IMR-90 (cell line): ENCODE measurements at regions not wholly inside any gene's neighbourhood (a gene's known extent, or its start where the extent isn't known, plus 50 kb on each side); places are given as distances from the start of the nearest gene placed in this dataset.

Experiments used
- ATAC-seq: fragments of 200-7000 bp; cut with Tn5 transposase; 2 replicates; pipeline ENCODE4 v1.9.1; 2020; ENCODE audit warnings: low read depth, mild to moderate bottlenecking, moderate library complexity
- BruUV-seq: library from RNA; stranded (reverse); fragments of 400-500 nt; replicated peaks from 2 replicates; lab custom pipeline; 2021; lab: Mats Ljungman, UMichigan
- CTCF ChIA-PET: fragments of 300-600 bp; formaldehyde crosslinking; extraction: SDS; loops from one replicate; lab custom pipeline; 2021; ENCODE audit warnings: antibody characterized with exemption; lab: Yijun Ruan, JAX
- POLR2A ChIA-PET: fragments of 300-600 bp; sonication (Branson Sonifier 250); formaldehyde crosslinking; loops from one replicate; lab custom pipeline; 2022; ENCODE audit warnings: antibody characterized with exemption; ENCODE audit not compliant: unreplicated experiment; lab: Charles Lee
- DNase-seq: peaks from one replicate; pipeline ENCODE4 v3.0.0; 2013
- H2AFZ ChIP-seq: replicated peaks from 2 replicates; pipeline ENCODE3; 2013; ENCODE audit warnings: low read length, mild to moderate bottlenecking; ENCODE audit not compliant: poor library complexity
- H2AK5ac ChIP-seq: 2 replicates; pipeline ENCODE4 v1.6.1; 2013; ENCODE audit warnings: low read depth, low read length, inconsistent platforms
- H2AK9ac ChIP-seq: replicated peaks from 2 replicates; pipeline ENCODE3; 2013; ENCODE audit warnings: mild to moderate bottlenecking, low read depth, low read length, moderate library complexity; ENCODE audit not compliant: poor library complexity
- H2BK120ac ChIP-seq: 2 replicates; pipeline ENCODE4 v1.6.1; 2013; ENCODE audit warnings: low read depth, low read length, inconsistent platforms
- H2BK15ac ChIP-seq: 3 replicates; pipeline ENCODE4 v1.6.1; 2013; ENCODE audit warnings: low read depth, low read length, inconsistent platforms
- H2BK20ac ChIP-seq: 2 replicates; pipeline ENCODE4 v1.6.1; 2013; ENCODE audit warnings: low read depth, mild to moderate bottlenecking, inconsistent platforms, low read length, moderate library complexity
- H2BK5ac ChIP-seq: 2 replicates; pipeline ENCODE4 v1.6.1; 2013; ENCODE audit warnings: mild to moderate bottlenecking, low read depth, low read length, inconsistent platforms; ENCODE audit not compliant: poor library complexity, severe bottlenecking
- H3K14ac ChIP-seq: replicated peaks from 2 replicates; pipeline ENCODE4 v1.6.1; 2013; ENCODE audit warnings: low read depth, low read length, inconsistent platforms
- H3K18ac ChIP-seq: 2 replicates; pipeline ENCODE4 v1.6.1; 2013; ENCODE audit warnings: low read depth, low read length, control low read depth
- H3K23ac ChIP-seq: 2 replicates; pipeline ENCODE4 v1.6.1; 2013; ENCODE audit warnings: low read depth, low read length, inconsistent platforms
- H3K27ac ChIP-seq: 2 replicates; pipeline ENCODE4 v1.5.1; 2013; ENCODE audit warnings: mild to moderate bottlenecking, control low read depth, low read length; ENCODE audit not compliant: insufficient read depth
- H3K27me3 ChIP-seq: 2 replicates; pipeline ENCODE4 v1.6.1; 2013; ENCODE audit warnings: low read length; ENCODE audit not compliant: control insufficient read depth, insufficient read depth
- H3K36me3 ChIP-seq: 2 replicates; pipeline ENCODE4 v1.6.1; 2013; ENCODE audit warnings: low read length, mixed read lengths; ENCODE audit not compliant: control insufficient read depth, insufficient read depth
- H3K4ac ChIP-seq: 2 replicates; pipeline ENCODE4 v1.6.1; 2013; ENCODE audit warnings: low read depth, low read length, inconsistent platforms
- H3K4me1 ChIP-seq: 2 replicates; pipeline ENCODE4 v1.6.1; 2013; ENCODE audit warnings: low read length, mixed read lengths; ENCODE audit not compliant: control insufficient read depth, insufficient read depth
- H3K4me2 ChIP-seq: 2 replicates; pipeline ENCODE4 v1.6.1; 2013; ENCODE audit warnings: low read depth, mild to moderate bottlenecking, control low read depth, low read length, moderate library complexity
- H3K4me3 ChIP-seq: 2 replicates; pipeline ENCODE4 v1.5.1; 2013; ENCODE audit warnings: low read depth, mild to moderate bottlenecking, control low read depth, low read length, moderate library complexity; ENCODE audit not compliant: insufficient read depth
- H3K56ac ChIP-seq: 2 replicates; pipeline ENCODE4 v1.6.1; 2013; ENCODE audit warnings: low read length, inconsistent platforms; ENCODE audit not compliant: insufficient read depth; ENCODE audit errors: extremely low read depth
- H3K79me1 ChIP-seq, 2 experiments: 2 replicates each; pipeline ENCODE4 v1.6.1; 2013; ENCODE audit warnings: low read length in 2 of 2, inconsistent platforms in 1 of 2, low read depth in 1 of 2
- H3K9ac ChIP-seq: 2 replicates; pipeline ENCODE4 v1.6.1; 2013; ENCODE audit warnings: low read depth, low read length, control low read depth
- H3K9me1 ChIP-seq: 2 replicates; pipeline ENCODE4 v1.6.1; 2013; ENCODE audit warnings: low read length, inconsistent platforms; ENCODE audit not compliant: insufficient read depth
- H3K9me3 ChIP-seq: 2 replicates; pipeline ENCODE4 v1.6.1; 2013; ENCODE audit warnings: low read length; ENCODE audit not compliant: control insufficient read depth, insufficient read depth
- H4K20me1 ChIP-seq: 2 replicates; pipeline ENCODE4 v1.6.1; 2013; ENCODE audit warnings: low read length, inconsistent platforms; ENCODE audit not compliant: insufficient read depth
- H4K5ac ChIP-seq: 2 replicates; pipeline ENCODE4 v1.6.1; 2013; ENCODE audit warnings: mild to moderate bottlenecking, low read depth, low read length, control low read depth
- H4K8ac ChIP-seq, 2 experiments: 2 replicates each; pipeline ENCODE4 v1.6.1; 2013; ENCODE audit warnings: low read depth in 2 of 2, low read length in 2 of 2, control low read depth in 1 of 2, inconsistent platforms in 1 of 2
- H4K91ac ChIP-seq: 2 replicates; pipeline ENCODE4 v1.6.1; 2013; ENCODE audit warnings: low read depth, low read length, inconsistent platforms; ENCODE audit not compliant: insufficient read depth
- BHLHE40 ChIP-seq: fragments of 150-350 bp; IDR thresholded peaks from 2 replicates; pipeline ENCODE4 v1.6.1; 2016; ENCODE audit warnings: mild to moderate bottlenecking, low read depth, low read length
- CEBPB ChIP-seq: IDR thresholded peaks from 2 replicates; pipeline ENCODE4 v1.6.1; 2012; ENCODE audit warnings: low read depth, low read length, improper control_type of control experiment
- CTCF ChIP-seq: conservative IDR thresholded peaks from 2 replicates; pipeline ENCODE4 v1.5.1; 2012; ENCODE audit warnings: mild to moderate bottlenecking, low read depth, low read length, improper control_type of control experiment
- ELK1 ChIP-seq: fragments of 150-350 bp; IDR thresholded peaks from 2 replicates; pipeline ENCODE4 v1.6.1; 2016; ENCODE audit warnings: low read depth, mild to moderate bottlenecking, low read length, moderate library complexity, borderline replicate concordance
- FOS ChIP-seq: fragments of 150-350 bp; IDR thresholded peaks from 2 replicates; pipeline ENCODE4 v1.6.1; 2016; ENCODE audit warnings: low read depth, low read length
- MAFK ChIP-seq: IDR thresholded peaks from 2 replicates; pipeline ENCODE4 v1.6.1; 2012; ENCODE audit warnings: low read depth, low read length, improper control_type of control experiment
- MAZ ChIP-seq: IDR thresholded peaks from 2 replicates; pipeline ENCODE4 v1.6.1; 2012; ENCODE audit warnings: low read depth, mild to moderate bottlenecking, low read length, improper control_type of control experiment, moderate library complexity, borderline replicate concordance
- MXI1 ChIP-seq: IDR thresholded peaks from 2 replicates; pipeline ENCODE4 v1.6.1; 2012; ENCODE audit warnings: low read depth, mild to moderate bottlenecking, low read length, moderate library complexity, borderline replicate concordance
- NFE2L2 ChIP-seq: fragments of 150-350 bp; IDR thresholded peaks from 2 replicates; pipeline ENCODE4 v1.6.1; 2016; ENCODE audit warnings: low read depth, mild to moderate bottlenecking, low read length
- POLR2A ChIP-seq: IDR thresholded peaks from 2 replicates; pipeline ENCODE4 v1.6.1; 2012; ENCODE audit warnings: mild to moderate bottlenecking, low read depth, low read length
- RAD21 ChIP-seq: IDR thresholded peaks from 2 replicates; pipeline ENCODE4 v1.6.1; 2012; ENCODE audit warnings: low read length, improper control_type of control experiment
- RCOR1 ChIP-seq: IDR thresholded peaks from 2 replicates; pipeline ENCODE4 v1.6.1; 2012; ENCODE audit warnings: mild to moderate bottlenecking, low read length, improper control_type of control experiment; ENCODE audit not compliant: insufficient replicate concordance
- RFX5 ChIP-seq: IDR thresholded peaks from 2 replicates; pipeline ENCODE4 v1.8.0; 2012; ENCODE audit warnings: low read depth, mild to moderate bottlenecking, low read length, moderate library complexity
- SMC3 ChIP-seq: fragments of 150-350 bp; IDR thresholded peaks from 2 replicates; pipeline ENCODE4 v1.6.1; 2016; ENCODE audit warnings: low read depth, mild to moderate bottlenecking, antibody characterized with exemption, low read length, moderate library complexity
- WGBS, 2 experiments: methylation state at CpG; one replicate each; pipeline versions ENCODE4 v1.1.5 to v1.1.7; 2013; ENCODE audit warnings: missing lambda C conversion rate in 2 of 2; ENCODE audit not compliant: insufficient read length in 1 of 2; ENCODE audit errors: extremely low coverage in 2 of 2; 5-methylcytosine and 5-hydroxymethylcytosine counted together
- dilution Hi-C: fragments of 300-500 bp; cut with HindIII; formaldehyde crosslinking; loops from one replicate; pipeline ENCODE4 v1.14.3; 2018; ENCODE audit warnings: low sequenced_read_pairs; ENCODE audit not compliant: unreplicated experiment
- in situ Hi-C: fragments of 300-500 bp; cut with MboI; formaldehyde crosslinking; loops from 3 replicates; pipeline ENCODE4 v1.14.3; 2019; ENCODE audit warnings: low sequenced_read_pairs, inconsistent platforms, mixed read lengths
- intact Hi-C: fragments of 100-400 bp; cut with micrococcal nuclease; formaldehyde crosslinking; loops from 2 replicates; pipeline ENCODE4 v1.10.0; 2022
- TF ChIP-seq, protein P1 (sequence below): fragments of 150-350 bp; IDR thresholded peaks from 2 replicates; pipeline ENCODE4 v1.6.1; 2017; ENCODE audit warnings: mild to moderate bottlenecking, antibody characterized with exemption, low read length, low read depth

DNA sequence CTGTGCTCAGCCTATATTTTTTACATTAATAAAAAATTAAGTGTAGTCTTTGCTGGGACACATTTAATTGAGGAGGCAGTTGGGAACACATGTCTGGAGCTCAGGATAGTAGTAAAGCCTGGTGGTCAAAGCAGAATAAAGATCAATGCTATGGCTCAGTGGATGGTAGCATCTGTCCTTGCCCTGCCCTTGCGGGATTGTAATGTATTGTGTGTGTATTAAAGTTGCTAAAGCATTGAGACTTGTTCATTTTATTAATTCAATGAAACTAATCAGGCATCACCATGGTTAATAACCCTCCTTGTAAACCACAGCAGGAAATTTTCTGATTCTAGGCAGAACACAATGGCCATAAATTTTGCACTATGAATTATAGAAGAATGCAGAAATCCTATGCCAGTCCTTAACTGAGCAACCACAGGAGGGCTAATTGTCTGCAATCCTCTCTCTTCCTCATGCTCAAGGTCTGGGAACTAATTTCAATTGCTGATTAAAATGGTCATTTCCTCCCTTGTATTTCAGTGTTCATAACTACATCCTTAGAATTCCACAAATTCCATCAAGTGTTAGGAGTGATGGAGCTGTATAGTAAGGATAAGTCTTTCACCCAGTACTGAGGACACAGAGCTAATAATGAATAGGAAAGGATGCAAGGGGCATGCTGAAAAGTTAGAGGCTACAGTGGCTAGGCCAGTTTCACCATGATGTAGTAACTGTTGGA is 403.2 kb upstream of the DDI1 start:
- DNase-seq (peak; percentile 59), ATAC-seq (peak; percentile 83)
- Histone ChIP-seq H2BK120ac (peak overlapping the region; percentile 98), H2BK5ac (peak overlapping the region; percentile 68), H3K9me1 (peaks cover 6% of the 10 kb centered on the region), H3K27me3 (no peaks in the 10 kb centered on the region), H3K4me2 (no peak overlapping the region), H4K20me1 (no peaks in the 10 kb centered on the region), H3K14ac (peak overlapping the region; percentile 96), H3K79me1 (no peaks in the 10 kb centered on the region), H2BK15ac (peak overlapping the region; percentile 99; the same call in 2 of the 3 replicates), H2AK5ac (peak overlapping the region; percentile 93), H4K5ac (peak overlapping the region; percentile 72), H3K9ac (no peak overlapping the region), H3K4me1 (peaks cover 8% of the 10 kb centered on the region; the same call in 1 of the 2 replicates), H3K36me3 (no peaks in the 10 kb centered on the region), H3K18ac (peak overlapping the region; percentile 91; the same call in 1 of the 2 replicates), H2AK9ac (no peak overlapping the region), H3K4ac (peak overlapping the region; percentile 94), H3K9me3 (no peaks in the 10 kb centered on the region), H3K4me3 (no peak overlapping the region), H4K91ac (peak overlapping the region; percentile 95), H3K56ac (0 out of 2 replicates have a peak overlapping the region, but pooled peaks have one; percentile 45), H3K27ac (peak overlapping the region; percentile 45; the same call in 1 of the 2 replicates), H2AFZ (peak overlapping the region; percentile 81), H4K8ac (peak overlapping the region; percentile 83 to 93), H3K23ac (peak overlapping the region; percentile 98), H2BK20ac (peak overlapping the region; percentile 99)
- ChIA-PET CTCF (interaction anchor here (0.6 kb wide), 1 partner anchor 620 kb away, joined by 4 read pairs; no protein-coding TSS in a partner anchor), POLR2A (no interaction called here)
- in situ Hi-C loops: no loop called here
- intact Hi-C loops: no loop called here
- dilution Hi-C loops: no loop called here
- WGBS, 2 experiments: no CpG with 5 or more reads among the region's 1 CpG
- no TSS peak for BruUV-seq
- no peak for TF ChIP-seq SMC3
- TF ChIP-seq RCOR1: no peak
- TF ChIP-seq MAZ: no peak
- no peak for TF ChIP-seq CTCF
- TF ChIP-seq, protein P1, sequence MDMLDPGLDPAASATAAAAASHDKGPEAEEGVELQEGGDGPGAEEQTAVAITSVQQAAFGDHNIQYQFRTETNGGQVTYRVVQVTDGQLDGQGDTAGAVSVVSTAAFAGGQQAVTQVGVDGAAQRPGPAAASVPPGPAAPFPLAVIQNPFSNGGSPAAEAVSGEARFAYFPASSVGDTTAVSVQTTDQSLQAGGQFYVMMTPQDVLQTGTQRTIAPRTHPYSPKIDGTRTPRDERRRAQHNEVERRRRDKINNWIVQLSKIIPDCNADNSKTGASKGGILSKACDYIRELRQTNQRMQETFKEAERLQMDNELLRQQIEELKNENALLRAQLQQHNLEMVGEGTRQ: no peak
- TF ChIP-seq CEBPB: no peak
- no peak for TF ChIP-seq ELK1
- TF ChIP-seq POLR2A: no peak
- TF ChIP-seq NFE2L2: no peak
- TF ChIP-seq MAFK: no peak
- TF ChIP-seq BHLHE40: no peak
- no peak for TF ChIP-seq FOS
- TF ChIP-seq RFX5: no peak
- no peak for TF ChIP-seq MXI1
- no peak for TF ChIP-seq RAD21
